NCI-H2227 treated with DMSO at 0.1 percent for 48 hours (cell line): ENCODE measurements at regions not wholly inside any gene's neighbourhood (a gene's known extent, or its start where the extent isn't known, plus 50 kb on each side); places are given as distances from the start of the nearest gene placed in this dataset.

Source experiments
- DNase-seq: peaks from one replicate; lab custom pipeline; 2025; lab: John Stamatoyannopoulos, UW

DNA sequence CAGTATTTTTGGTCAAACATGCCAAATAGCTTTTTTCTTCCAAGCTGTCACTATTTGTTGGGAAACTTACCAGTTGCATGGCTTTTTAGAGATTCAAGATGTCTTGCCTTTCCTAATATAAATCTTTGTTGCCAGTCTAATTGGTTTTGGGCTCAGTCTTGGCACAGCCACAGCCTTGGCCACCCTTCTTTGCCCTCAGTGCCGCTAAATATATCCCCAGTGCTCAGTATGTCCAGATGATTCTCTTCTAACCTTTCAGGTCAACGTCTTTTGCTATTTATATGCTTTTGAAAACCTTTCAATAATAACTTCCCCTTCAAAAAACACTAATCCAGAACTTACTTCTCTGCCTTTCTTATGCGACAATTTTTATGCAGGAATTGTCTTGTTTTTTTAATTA is 483.1 kb upstream of the ZFHX3 start:
- DNase-seq, result no peak

- DNase-seq, result no peak
Measured at GRCh38 chr16:73530529-73530928, 482.6 kb upstream of the ZFHX3 start.

- no peak for DNase-seq
Measured at GRCh38 chr16:73529303-73530012, 481.5 kb upstream of the ZFHX3 start.

GRCh38 chr16:73527187-73527586 is 479.3 kb upstream of the ZFHX3 start:
- no peak for DNase-seq

DNA sequence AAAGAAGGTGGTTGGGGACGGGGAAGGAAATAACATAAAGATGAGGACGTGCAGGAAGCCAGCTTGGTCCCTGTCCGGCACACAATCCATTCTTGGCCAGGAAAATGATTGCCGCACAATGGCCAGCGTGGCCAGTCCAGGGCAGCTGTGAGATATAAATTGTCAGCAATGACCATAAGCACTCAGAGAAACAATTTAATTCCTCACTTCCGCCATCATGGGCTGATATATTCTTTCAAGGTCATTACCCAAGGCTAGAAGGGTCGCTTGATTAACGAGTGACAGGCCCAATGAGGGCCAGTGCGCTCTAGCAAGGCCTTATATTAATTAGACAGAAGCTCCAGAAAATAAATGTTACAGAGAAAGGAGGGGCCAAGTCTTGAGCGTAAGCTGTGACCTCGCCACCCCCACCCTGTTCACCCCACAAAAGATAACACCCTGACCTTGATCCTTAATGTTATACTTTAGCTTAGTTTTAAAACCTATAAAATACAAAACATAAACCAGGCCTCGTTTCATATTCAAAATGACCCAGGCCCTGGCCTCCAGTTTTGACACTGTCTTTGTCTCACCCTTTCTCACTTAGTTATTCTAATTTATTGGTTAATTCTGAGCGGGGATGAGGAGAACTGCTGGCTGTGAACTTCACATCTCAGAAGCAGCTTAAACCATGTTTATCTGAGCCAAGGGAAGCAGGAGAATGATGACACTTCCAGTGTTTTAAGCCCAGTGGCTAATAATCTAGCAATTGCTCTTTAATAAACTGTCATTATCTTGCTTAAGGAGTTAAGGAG is 478.3 kb upstream of the ZFHX3 start:
- no peak for DNase-seq

GRCh38 chr16:73523209-73523608 is 475.3 kb upstream of the ZFHX3 start:
- DNase-seq, result no peak

GRCh38 chr16:73521499-73521898 is 473.6 kb upstream of the ZFHX3 start:
- DNase-seq, result no peak

DNA sequence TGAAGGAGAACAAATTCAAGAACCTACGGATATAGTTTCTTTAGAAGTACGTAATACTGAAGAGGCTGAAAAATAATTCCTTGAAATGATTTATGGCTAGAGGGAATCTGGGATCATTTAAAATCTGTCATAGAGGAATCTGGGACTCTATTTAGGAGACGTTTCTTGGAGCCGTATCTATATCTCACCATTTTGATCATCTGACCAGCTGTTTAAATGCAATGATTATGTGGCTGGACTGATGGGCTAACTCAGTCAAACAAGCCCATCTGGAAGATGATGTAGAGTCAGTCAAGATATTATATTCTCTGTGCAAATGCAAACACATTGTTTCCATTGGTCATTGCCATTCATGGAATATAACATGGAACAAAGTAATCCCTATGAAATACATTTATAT is 467.7 kb upstream of the ZFHX3 start:
- no peak for DNase-seq

GRCh38 chr16:73510852-73511251 is 462.9 kb upstream of the ZFHX3 start:
- DNase-seq, result no peak

GRCh38 chr16:73506568-73507056 is 458.7 kb upstream of the ZFHX3 start:
- DNase-seq, result no peak

GRCh38 chr16:73505577-73505976 is 457.6 kb upstream of the ZFHX3 start:
- no peak for DNase-seq

- peak; percentile 19 for DNase-seq
Measured at GRCh38 chr16:73504591-73505575, 457.0 kb upstream of the ZFHX3 start.

DNA sequence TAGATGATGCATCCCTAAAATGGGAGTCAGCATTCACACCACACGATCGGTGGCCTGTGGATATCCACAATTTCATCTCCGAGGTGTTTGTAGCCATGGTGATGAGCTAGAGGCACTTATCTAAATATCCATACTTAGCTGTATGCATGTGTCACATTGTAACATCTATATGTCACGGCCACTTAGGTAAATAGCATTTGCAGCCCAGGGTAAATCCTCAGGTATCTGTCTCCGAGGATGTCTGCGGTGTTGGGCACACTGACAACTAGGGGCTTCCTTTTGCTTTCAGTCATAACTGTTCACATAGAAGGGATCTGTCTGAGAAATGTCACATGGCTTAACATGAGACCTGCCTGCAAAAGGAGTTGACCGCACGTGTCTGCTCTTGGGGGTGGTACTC is 455.2 kb upstream of the ZFHX3 start:
- no peak for DNase-seq

- no peak for DNase-seq
Measured at GRCh38 chr16:73499276-73499675, 451.3 kb upstream of the ZFHX3 start.

DNA sequence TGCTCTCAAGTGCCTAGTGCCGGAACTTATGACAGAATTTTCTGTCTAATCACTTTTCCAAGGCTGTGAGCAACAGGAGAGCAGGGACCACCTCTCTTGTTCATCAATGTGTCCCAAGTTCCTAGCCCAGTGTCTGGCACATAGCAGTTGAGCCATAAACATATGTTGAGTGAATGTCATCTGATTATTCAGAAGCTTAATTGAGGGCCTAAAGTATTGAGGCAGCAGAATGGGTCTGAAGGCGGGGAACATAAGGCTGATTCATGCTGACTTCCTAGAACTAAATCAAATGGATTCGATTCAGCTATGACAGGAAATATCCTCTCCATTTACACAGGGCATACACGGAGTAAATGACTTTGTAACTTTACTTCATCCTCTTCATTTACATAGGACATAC is 438.0 kb upstream of the ZFHX3 start:
- DNase-seq, result no peak

DNA sequence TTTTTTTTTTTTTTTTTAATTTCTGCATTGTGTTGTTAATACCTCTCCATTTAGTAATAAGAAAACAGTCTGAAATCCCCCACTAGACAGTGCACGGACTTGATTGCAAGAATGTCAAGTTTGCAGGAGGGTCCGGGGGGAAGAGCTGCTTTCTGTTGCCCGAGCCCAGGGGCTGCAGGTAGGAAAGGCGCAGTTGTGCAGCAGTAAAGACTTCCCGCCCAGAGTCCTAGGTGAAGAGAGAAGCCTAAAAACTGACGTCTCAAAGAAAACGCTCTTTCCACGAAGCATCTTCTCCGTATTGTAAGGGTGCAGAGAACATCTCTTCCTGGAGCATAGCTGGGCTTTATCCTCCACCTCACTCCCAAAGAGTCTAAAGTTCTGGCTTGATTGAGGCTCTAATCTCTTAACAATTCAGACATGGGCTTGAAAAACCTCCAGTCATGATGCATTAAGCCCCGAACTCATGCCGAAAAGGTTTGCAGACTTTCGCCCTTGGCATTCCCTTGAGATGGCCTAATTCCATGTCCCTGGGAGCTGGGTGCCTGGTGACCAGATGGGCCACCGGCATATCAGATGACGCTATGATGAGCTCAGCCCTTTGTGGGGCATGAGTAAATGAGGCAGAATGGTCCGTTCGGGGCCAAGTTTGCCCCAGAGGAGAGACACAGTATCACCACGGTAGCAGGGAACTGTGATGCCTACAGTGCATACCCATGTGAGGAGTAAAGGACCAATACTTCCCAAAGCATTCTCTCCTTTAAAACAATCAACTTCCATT is 436.2 kb upstream of the ZFHX3 start:
- DNase-seq, result no peak

DNA sequence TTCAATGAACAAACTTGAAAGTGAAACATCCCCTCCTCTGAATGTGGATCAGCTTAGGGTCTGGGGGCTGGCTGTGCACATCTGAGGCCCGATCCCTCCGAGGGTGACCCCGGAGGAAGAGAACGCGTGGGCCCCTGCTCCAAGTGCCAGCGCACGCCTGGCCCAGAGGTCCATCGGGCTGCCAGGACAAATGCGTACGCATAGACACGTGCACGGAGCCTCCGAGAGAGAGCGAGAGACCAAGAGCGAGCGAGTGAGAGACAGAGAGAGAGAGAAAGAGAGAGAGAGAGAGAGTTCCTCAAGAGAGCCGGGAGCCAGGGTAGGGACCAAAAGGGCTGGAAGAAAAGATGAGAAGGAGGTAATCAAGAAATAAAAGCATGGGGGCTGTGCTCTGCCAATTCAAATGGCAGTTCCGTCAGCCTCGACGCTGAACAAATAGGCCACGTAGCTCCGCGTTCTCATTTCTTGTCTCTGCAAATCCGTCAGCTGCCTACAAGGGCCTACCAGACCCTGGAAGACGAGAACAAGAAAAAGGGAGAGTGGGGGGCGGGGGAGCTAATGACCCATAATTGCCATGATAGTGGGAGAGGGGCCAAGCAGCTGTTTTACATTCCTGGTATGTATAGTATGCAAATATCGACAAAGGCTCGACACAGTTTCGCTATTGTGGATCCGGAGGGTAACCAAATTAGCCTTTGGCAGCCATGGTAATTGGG is 435.3 kb upstream of the ZFHX3 start:
- DNase-seq, result no peak

GRCh38 chr16:73482310-73482709 is 434.4 kb upstream of the ZFHX3 start:
- no peak for DNase-seq

DNA sequence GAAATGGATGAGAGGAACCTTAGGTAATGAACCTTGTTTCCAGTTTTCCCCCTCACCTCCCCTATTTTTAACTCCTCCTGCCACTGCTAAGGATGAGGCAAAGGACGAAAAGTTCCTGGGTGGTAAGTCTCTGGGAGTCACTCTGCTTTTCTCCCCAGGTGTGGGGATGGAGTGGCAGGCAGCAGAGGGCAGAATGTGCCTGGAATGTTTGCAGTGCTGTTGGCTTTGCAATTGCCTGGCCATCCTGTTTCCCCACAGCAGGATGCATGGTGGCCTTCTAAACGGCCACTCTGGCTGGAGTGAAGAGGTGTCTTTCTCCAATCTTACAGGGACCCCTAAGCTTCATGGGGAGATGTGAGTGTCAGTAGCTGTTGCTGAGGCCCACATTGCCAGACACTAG is 432.5 kb upstream of the ZFHX3 start:
- DNase-seq, result no peak

GRCh38 chr16:73473713-73474112 is 425.8 kb upstream of the ZFHX3 start:
- DNase-seq, result no peak

DNA sequence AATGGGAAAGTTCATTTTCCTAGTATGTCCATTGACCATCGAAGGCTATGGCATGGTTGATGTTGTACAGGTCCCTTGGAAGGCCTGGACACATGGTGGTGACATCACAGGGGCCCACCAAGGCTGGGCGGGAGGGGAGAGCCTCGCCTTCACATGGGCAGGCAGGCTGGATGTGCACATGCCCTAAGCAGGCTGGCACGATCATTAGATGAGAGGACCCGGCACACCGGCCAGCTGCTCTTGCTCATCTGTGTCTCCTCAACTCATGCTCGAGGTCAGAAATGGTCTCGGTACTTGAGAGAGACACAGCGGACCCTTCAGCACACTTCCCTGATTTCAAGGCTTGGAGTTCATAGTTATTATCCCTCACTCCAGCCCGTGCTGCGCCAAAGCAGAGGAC is 416.9 kb upstream of the ZFHX3 start:
- DNase-seq, result no peak
